CD4-positive, alpha-beta T cell (primary cell): ENCODE measurements at regions not wholly inside any gene's neighbourhood (a gene's known extent, or its start where the extent isn't known, plus 50 kb on each side); places are given as distances from the start of the nearest gene placed in this dataset.

ENCODE experiments used
- ATAC-seq: fragments of 200-7000 bp; cut with Tn5 transposase; one replicate; pipeline ENCODE4 v1.10.0; 2022; ENCODE audit warnings: mild to moderate bottlenecking; ENCODE audit not compliant: poor library complexity
- CTCF ChIA-PET: fragments of 350-600 bp; sonication (Branson Sonifier 250); formaldehyde crosslinking; loops from one replicate; lab custom pipeline; 2021; ENCODE audit warnings: antibody characterized with exemption, inconsistent platforms; lab: Charles Lee
- POLR2A ChIA-PET: fragments of 350-600 bp; sonication (Branson Sonifier 250); formaldehyde crosslinking; loops from one replicate; lab custom pipeline; 2021; ENCODE audit warnings: antibody characterized with exemption, inconsistent platforms; lab: Charles Lee
- DNase-seq, 14 experiments: peaks; one replicate each; pipeline ENCODE4 v3.0.0-alpha.2; 2013 to 2020; ENCODE audit warnings: mixed read lengths in 2 of 14
- H3K27ac ChIP-seq, 2 donors: one replicate each; pipeline versions ENCODE4 v1.5.1 to v1.7.0; 2013; ENCODE audit warnings: low read length in 2 of 2, low read depth in 1 of 2, mild to moderate bottlenecking in 1 of 2
- H3K27me3 ChIP-seq, 2 experiments: 1 replicate in 1 of 2; 2 replicates in 1 of 2; pipeline versions ENCODE4 v1.6.1 to v1.7.0; 2013; ENCODE audit warnings: low read length in 2 of 2, control low read depth in 1 of 2, mild to moderate bottlenecking in 1 of 2, moderate library complexity in 1 of 2; ENCODE audit not compliant: insufficient read depth in 2 of 2, control insufficient read depth in 1 of 2
- H3K36me3 ChIP-seq: one replicate; pipeline ENCODE4 v1.6.1; 2013; ENCODE audit warnings: low read length, control low read depth; ENCODE audit not compliant: insufficient read depth
- H3K4me1 ChIP-seq: one replicate; pipeline ENCODE4 v1.6.1; 2013; ENCODE audit warnings: low read length, control low read depth; ENCODE audit not compliant: insufficient read depth
- H3K4me3 ChIP-seq: one replicate; pipeline ENCODE4 v1.5.1; 2013; ENCODE audit warnings: mild to moderate bottlenecking, low read length, moderate library complexity
- H3K9me3 ChIP-seq, 2 experiments: 1 replicate in 1 of 2; 2 replicates in 1 of 2; pipeline versions ENCODE4 v1.6.1 to v1.7.0; 2013; ENCODE audit warnings: low read length in 2 of 2, mild to moderate bottlenecking in 2 of 2, control low read depth in 1 of 2, moderate library complexity in 1 of 2; ENCODE audit not compliant: control insufficient read depth in 1 of 2, insufficient read depth in 1 of 2
- H3K27ac Mint-ChIP-seq: one replicate; pipeline ENCODE4 v1.8.0; 2020; ENCODE audit warnings: mixed read lengths
- H3K27me3 Mint-ChIP-seq: one replicate; pipeline ENCODE4 v1.8.0; 2021; ENCODE audit warnings: mixed read lengths
- H3K36me3 Mint-ChIP-seq: one replicate; pipeline ENCODE4 v1.8.0; 2021; ENCODE audit warnings: low read depth, mixed read lengths
- H3K4me1 Mint-ChIP-seq: one replicate; pipeline ENCODE4 v1.8.0; 2021; ENCODE audit warnings: low read depth, mixed read lengths
- H3K4me3 Mint-ChIP-seq: one replicate; pipeline ENCODE4 v1.8.0; 2020; ENCODE audit warnings: mild to moderate bottlenecking, mixed read lengths
- H3K9me3 Mint-ChIP-seq: one replicate; pipeline ENCODE4 v1.8.0; 2020; ENCODE audit warnings: mixed read lengths
- intact Hi-C, 2 experiments: fragments of 100-400 bp; cut with DNase I in 1 of 2; cut with micrococcal nuclease in 1 of 2; formaldehyde crosslinking; loops; one replicate each; pipeline versions ENCODE4 v1.15.1 to v1.9.0; 2023 to 2025; cut with DNase I, micrococcal nuclease
- TF ChIP-seq, protein P1 (sequence below): fragments of 200-600 bp; IDR thresholded peaks from one replicate; pipeline ENCODE4 v1.8.0; 2022; ENCODE audit warnings: antibody characterized with exemption, mild to moderate bottlenecking

DNA sequence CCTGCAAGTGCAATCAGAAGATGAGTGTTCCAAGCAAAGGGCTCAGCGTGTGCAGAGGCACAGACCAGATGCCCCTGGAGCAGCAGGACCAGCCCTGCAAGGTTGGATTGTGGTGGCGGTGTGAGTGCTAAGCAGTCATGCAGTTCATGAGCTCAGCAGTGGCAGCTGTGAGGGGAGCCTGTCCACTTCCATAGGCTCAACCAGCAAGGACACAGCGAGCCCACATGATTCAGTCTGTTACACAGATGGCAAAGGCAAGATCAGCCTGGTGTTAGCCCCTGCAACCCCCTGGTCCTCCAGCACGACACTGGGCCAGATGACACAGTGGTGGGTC is 95.9 kb upstream of the PRR23E start:
- no peak overlapping the region for H3K4me3 ChIP-seq
- peaks cover 0 to 6% of the 10 kb centered on the region in 2 experiments for H3K9me3 ChIP-seq
- TF ChIP-seq, protein P1, sequence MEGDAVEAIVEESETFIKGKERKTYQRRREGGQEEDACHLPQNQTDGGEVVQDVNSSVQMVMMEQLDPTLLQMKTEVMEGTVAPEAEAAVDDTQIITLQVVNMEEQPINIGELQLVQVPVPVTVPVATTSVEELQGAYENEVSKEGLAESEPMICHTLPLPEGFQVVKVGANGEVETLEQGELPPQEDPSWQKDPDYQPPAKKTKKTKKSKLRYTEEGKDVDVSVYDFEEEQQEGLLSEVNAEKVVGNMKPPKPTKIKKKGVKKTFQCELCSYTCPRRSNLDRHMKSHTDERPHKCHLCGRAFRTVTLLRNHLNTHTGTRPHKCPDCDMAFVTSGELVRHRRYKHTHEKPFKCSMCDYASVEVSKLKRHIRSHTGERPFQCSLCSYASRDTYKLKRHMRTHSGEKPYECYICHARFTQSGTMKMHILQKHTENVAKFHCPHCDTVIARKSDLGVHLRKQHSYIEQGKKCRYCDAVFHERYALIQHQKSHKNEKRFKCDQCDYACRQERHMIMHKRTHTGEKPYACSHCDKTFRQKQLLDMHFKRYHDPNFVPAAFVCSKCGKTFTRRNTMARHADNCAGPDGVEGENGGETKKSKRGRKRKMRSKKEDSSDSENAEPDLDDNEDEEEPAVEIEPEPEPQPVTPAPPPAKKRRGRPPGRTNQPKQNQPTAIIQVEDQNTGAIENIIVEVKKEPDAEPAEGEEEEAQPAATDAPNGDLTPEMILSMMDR: no peak
- Mint-ChIP-seq H3K9me3 (no peaks in the 10 kb centered on the region), H3K27ac (no peak overlapping the region), H3K36me3 (no peaks in the 10 kb centered on the region), H3K4me3 (no peak overlapping the region), H3K4me1 (no peaks in the 10 kb centered on the region), H3K27me3 (no peaks in the 10 kb centered on the region)
- ChIA-PET CTCF (no interaction called here), POLR2A (no interaction called here)
- H3K36me3 ChIP-seq: no peaks in the 10 kb centered on the region
- no peak overlapping the region for H3K27ac ChIP-seq
- H3K27me3 ChIP-seq: no peaks in the 10 kb centered on the region
- no peak for ATAC-seq
- DNase-seq: no peak
- intact Hi-C loops: no loop called here
- no peaks in the 10 kb centered on the region for H3K4me1 ChIP-seq

DNA sequence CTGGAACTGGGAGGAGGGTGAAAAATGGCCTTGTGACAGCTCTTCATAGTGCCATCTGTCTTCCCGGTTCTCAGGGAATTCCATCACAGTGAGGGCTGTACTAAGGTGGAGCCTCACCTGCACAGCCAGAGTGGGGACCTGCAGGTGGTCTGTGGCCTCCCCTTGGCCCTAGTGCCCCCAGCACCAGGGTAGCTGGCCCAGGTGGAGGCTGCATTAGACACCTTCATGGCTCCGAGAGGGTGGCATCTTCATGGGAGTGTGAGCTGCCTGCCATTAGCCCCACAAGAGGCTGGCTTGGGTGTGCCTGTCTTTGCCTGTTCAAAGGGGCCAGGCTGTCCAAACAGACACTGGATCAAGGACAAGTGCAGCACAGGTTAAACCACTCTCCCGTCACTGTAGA is 95.5 kb upstream of the PRR23E start:
- Histone ChIP-seq H3K4me3 (no peak overlapping the region), H3K27me3 (no peaks in the 10 kb centered on the region), H3K27ac (no peak overlapping the region), H3K36me3 (no peaks in the 10 kb centered on the region), H3K9me3 (peaks cover 0 to 4% of the 10 kb centered on the region in 2 experiments), H3K4me1 (no peaks in the 10 kb centered on the region)
- Mint-ChIP-seq H3K4me3 (no peak overlapping the region), H3K36me3 (no peaks in the 10 kb centered on the region), H3K4me1 (no peaks in the 10 kb centered on the region), H3K9me3 (no peaks in the 10 kb centered on the region), H3K27me3 (no peaks in the 10 kb centered on the region), H3K27ac (no peak overlapping the region)
- ATAC-seq: no peak
- CTCF ChIA-PET: no interaction called here
- no peak for DNase-seq
- TF ChIP-seq, protein P1: no peak
- intact Hi-C loops: no loop called here
- POLR2A ChIA-PET: no interaction called here

DNA sequence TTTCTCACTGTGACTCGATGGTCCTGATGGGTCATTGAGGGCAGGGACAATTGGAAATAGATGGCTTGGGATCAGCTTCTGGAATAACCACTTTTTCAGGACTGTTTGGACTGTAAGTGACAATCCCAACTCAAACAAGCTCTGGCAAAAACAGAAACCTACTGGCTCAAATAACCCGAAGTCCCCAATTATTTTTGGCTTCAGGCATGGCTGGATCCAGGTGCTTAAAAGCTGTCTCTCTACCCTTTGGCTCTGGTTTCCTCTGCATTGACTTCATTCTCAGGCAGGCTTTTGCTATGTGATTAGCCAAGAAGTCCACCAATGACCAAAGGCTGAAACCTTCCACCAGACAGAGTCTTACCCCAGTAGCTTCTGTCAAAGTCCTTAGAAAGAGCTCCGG is 92.9 kb upstream of the PRR23E start:
- Mint-ChIP-seq H3K4me3 (no peak overlapping the region), H3K27me3 (no peaks in the 10 kb centered on the region), H3K4me1 (no peaks in the 10 kb centered on the region), H3K27ac (no peak overlapping the region), H3K9me3 (no peaks in the 10 kb centered on the region), H3K36me3 (no peaks in the 10 kb centered on the region)
- Histone ChIP-seq H3K36me3 (no peaks in the 10 kb centered on the region), H3K4me3 (no peak overlapping the region), H3K27me3 (no peaks in the 10 kb centered on the region), H3K4me1 (no peaks in the 10 kb centered on the region), H3K27ac (no peak overlapping the region), H3K9me3 (no peaks in the 10 kb centered on the region)
- intact Hi-C loops: no loop called here
- ATAC-seq (no peak), DNase-seq (no peak)
- TF ChIP-seq, protein P1: no peak
- POLR2A ChIA-PET: no interaction called here
- CTCF ChIA-PET: no interaction called here
